HepG2 (cell line): ENCODE measurements at regions not wholly inside any gene's neighbourhood (a gene's known extent, or its start where the extent isn't known, plus 50 kb on each side); places are given as distances from the start of the nearest gene placed in this dataset.

ENCODE experiments used
- ATAC-seq: fragments of 200-7000 bp; cut with Tn5 transposase; 3 replicates; pipeline ENCODE4 v1.9.1; 2020; ENCODE audit warnings: mild to moderate bottlenecking, moderate library complexity
- BruUV-seq: library from RNA; stranded (reverse); fragments of 400-500 nt; replicated peaks from 2 replicates; lab custom pipeline; 2021; lab: Mats Ljungman, UMichigan
- CTCF ChIA-PET: fragments of 300-600 bp; formaldehyde crosslinking; extraction: SDS; loops from one replicate; lab custom pipeline; 2021; ENCODE audit warnings: low total read pairs, inconsistent platforms, low intra/inter-chr PET ratio; lab: Yijun Ruan, JAX
- POLR2A ChIA-PET: fragments of 350-600 bp; sonication (Branson Sonifier 250); formaldehyde crosslinking; loops from one replicate; lab custom pipeline; 2020; ENCODE audit warnings: antibody characterized with exemption, inconsistent platforms; lab: Yijun Ruan, JAX
- DNase-seq: peaks from one replicate; pipeline ENCODE4 v3.0.0-alpha.2; 2015; ENCODE audit warnings: low spot score
- FAIRE-seq: peaks from 3 replicates; lab custom pipeline; 2011; peaks lifted over from hg19 to GRCh38; lab: Jason Lieb, UNC
- H2AFZ ChIP-seq: one replicate; pipeline ENCODE4 v1.6.1; 2011; ENCODE audit warnings: low read length, inconsistent platforms
- H3K27ac ChIP-seq: fragments of 300-600 bp; 3 replicates; pipeline ENCODE4 v1.8.0; 2011; ENCODE audit warnings: mixed run types, mild to moderate bottlenecking, mixed read lengths, low read length, inconsistent platforms; ENCODE audit not compliant: insufficient read depth; ENCODE audit errors: extremely low read length
- H3K27me3 ChIP-seq, 2 experiments: fragments of 200-600 bp in 1 of 2; 2 replicates in 1 of 2; 3 replicates in 1 of 2; pipeline versions ENCODE4 v1.6.0 to v1.8.0; 2011; ENCODE audit warnings: low read length in 2 of 2, mild to moderate bottlenecking in 2 of 2, moderate library complexity in 2 of 2, inconsistent platforms in 1 of 2; ENCODE audit not compliant: insufficient read depth in 2 of 2, control insufficient read depth in 1 of 2
- H3K36me3 ChIP-seq, 2 experiments: fragments of 200-600 bp in 1 of 2; replicated peaks in 1 of 2; 2 replicates in 1 of 2; 3 replicates in 1 of 2; pipeline versions ENCODE4 v1.5.1 to v1.8.0; 2011; ENCODE audit warnings: low read length in 2 of 2, inconsistent platforms in 1 of 2; ENCODE audit not compliant: insufficient read depth in 2 of 2, control insufficient read depth in 1 of 2
- H3K4me1 ChIP-seq: 2 replicates; pipeline ENCODE4 v1.5.1; 2012; ENCODE audit warnings: low read length, inconsistent platforms; ENCODE audit not compliant: insufficient read depth
- H3K4me2 ChIP-seq: 2 replicates; pipeline ENCODE4 v1.6.0; 2011; ENCODE audit warnings: low read depth, low read length, inconsistent platforms
- H3K4me3 ChIP-seq, 3 experiments: fragments of 200-600 bp in 1 of 3; sonication (generic), shearing (Covaris generic) in 1 of 3; replicated peaks in 1 of 3; 2 replicates each; pipeline ENCODE4 v1.5.1; 2011 to 2016; ENCODE audit warnings: low read length in 3 of 3, inconsistent platforms in 2 of 3, low read depth in 2 of 3, mild to moderate bottlenecking in 2 of 3, control low read depth in 1 of 3, mixed read lengths in 1 of 3; ENCODE audit not compliant: insufficient read depth in 1 of 3
- H3K79me2 ChIP-seq: one replicate; pipeline ENCODE4 v1.6.1; 2011; ENCODE audit warnings: low read length, inconsistent platforms; ENCODE audit not compliant: insufficient read depth
- H3K9ac ChIP-seq: 2 replicates; pipeline ENCODE4 v1.6.0; 2011; ENCODE audit warnings: mild to moderate bottlenecking, low read depth, low read length, inconsistent platforms; ENCODE audit not compliant: insufficient read depth
- H3K9me3 ChIP-seq: 2 replicates; pipeline ENCODE4 v1.5.1; 2012; ENCODE audit warnings: mild to moderate bottlenecking, low read length
- H4K20me1 ChIP-seq: 2 replicates; pipeline ENCODE4 v1.6.0; 2011; ENCODE audit warnings: inconsistent platforms, mild to moderate bottlenecking, low read length, moderate library complexity; ENCODE audit not compliant: insufficient read depth
- HMGXB3 ChIP-seq: sonication (generic); formaldehyde crosslinking; IDR thresholded peaks from 2 replicates; pipeline ENCODE4 v1.4.0; 2020; ENCODE audit warnings: missing genetic modification reagents, borderline replicate concordance
- MEIS2 ChIP-seq: sonication (generic); formaldehyde crosslinking; IDR thresholded peaks from 2 replicates; pipeline ENCODE4 v1.9.0; 2021; ENCODE audit warnings: mild to moderate bottlenecking, missing genetic modification reagents
- ZNF121 ChIP-seq: sonication (generic); formaldehyde crosslinking; IDR thresholded peaks from 2 replicates; pipeline ENCODE4 v1.5.0; 2020; ENCODE audit warnings: mild to moderate bottlenecking, missing genetic modification reagents
- WGBS: methylation state at CpG from one replicate; pipeline ENCODE4 v1.1.6; 2017; ENCODE audit warnings: low lambda C conversion rate; 5-methylcytosine and 5-hydroxymethylcytosine counted together
- in situ Hi-C: cut with HindIII; loops from 2 replicates; pipeline ENCODE4 v1.10.0; 2017; ENCODE audit warnings: low pct_unique_long_range_greater_than_20kb; ENCODE audit not compliant: extremely low pct_ligation_motif_present
- intact Hi-C: fragments of 100-400 bp; cut with micrococcal nuclease; formaldehyde crosslinking; loops from one replicate; pipeline ENCODE4 v1.10.0; 2022; ENCODE audit not compliant: unreplicated experiment
- TF ChIP-seq, protein P1 (sequence below): sonication (generic); formaldehyde crosslinking; conservative IDR thresholded peaks from 2 replicates; pipeline ENCODE4 v1.8.0; 2022; ENCODE audit warnings: low read depth, missing genetic modification reagents

GRCh38 chr18:73244401-73244800 lies 376.6 kb upstream of the NETO1 start:
- Histone ChIP-seq H3K9me3 (no peaks in the 10 kb centered on the region), H3K36me3 (no peaks in the 10 kb centered on the region), H3K9ac (no peak overlapping the region), H3K4me2 (no peak overlapping the region), H3K4me3 (no peak overlapping the region), H3K27ac (no peak overlapping the region), H3K4me1 (no peaks in the 10 kb centered on the region), H4K20me1 (no peaks in the 10 kb centered on the region), H3K79me2 (no peaks in the 10 kb centered on the region), H2AFZ (no peak overlapping the region), H3K27me3 (no peaks in the 10 kb centered on the region)
- POLR2A ChIA-PET, result no interaction called here
- in situ Hi-C loops, result no loop called here
- DNase-seq (no peak), ATAC-seq (no peak), FAIRE-seq (no peak)
- intact Hi-C loops, result no loop called here
- 5% methylated on average over 1 of the region's 1 CpG for WGBS
- TF ChIP-seq HMGXB3 (CRISPR knock-in tag) (no peak), MEIS2 (CRISPR knock-in tag) (no peak), ZNF121 (no peak)
- TF ChIP-seq, protein P1, sequence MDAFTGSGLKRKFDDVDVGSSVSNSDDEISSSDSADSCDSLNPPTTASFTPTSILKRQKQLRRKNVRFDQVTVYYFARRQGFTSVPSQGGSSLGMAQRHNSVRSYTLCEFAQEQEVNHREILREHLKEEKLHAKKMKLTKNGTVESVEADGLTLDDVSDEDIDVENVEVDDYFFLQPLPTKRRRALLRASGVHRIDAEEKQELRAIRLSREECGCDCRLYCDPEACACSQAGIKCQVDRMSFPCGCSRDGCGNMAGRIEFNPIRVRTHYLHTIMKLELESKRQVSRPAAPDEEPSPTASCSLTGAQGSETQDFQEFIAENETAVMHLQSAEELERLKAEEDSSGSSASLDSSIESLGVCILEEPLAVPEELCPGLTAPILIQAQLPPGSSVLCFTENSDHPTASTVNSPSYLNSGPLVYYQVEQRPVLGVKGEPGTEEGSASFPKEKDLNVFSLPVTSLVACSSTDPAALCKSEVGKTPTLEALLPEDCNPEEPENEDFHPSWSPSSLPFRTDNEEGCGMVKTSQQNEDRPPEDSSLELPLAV (CRISPR knock-in tag), result no peak
- BruUV-seq, result no TSS peak
- CTCF ChIA-PET, result no interaction called here
